ENCODE measurements at regions not wholly inside any gene's neighbourhood (a gene's known extent, or its start where the extent isn't known, plus 50 kb on each side); places are given as distances from the start of the nearest gene placed in this dataset.

- no peak for DNase-seq
Observed at GRCh38 chr5:2222246-2222992, 339.7 kb upstream of the IRX4 start.

- DNase-seq = no peak
Observed at GRCh38 chr5:2221450-2221849, 338.7 kb upstream of the IRX4 start.

GRCh38 chr5:2220741-2221140 lies 338.0 kb upstream of the IRX4 start:
- no peak for DNase-seq

- no peak for DNase-seq
Observed at GRCh38 chr5:2219149-2219776, 336.5 kb upstream of the IRX4 start.

GRCh38 chr5:2217219-2217618 lies 334.5 kb upstream of the IRX4 start:
- DNase-seq = no peak

- DNase-seq = no peak
Observed at GRCh38 chr5:2214910-2215590, 332.3 kb upstream of the IRX4 start.

- no peak for DNase-seq
Observed at GRCh38 chr5:2213121-2213730, 330.5 kb upstream of the IRX4 start.

- DNase-seq = no peak
Observed at GRCh38 chr5:2212481-2212880, 329.8 kb upstream of the IRX4 start.

- no peak for DNase-seq
Observed at GRCh38 chr5:2208239-2208544, 325.5 kb upstream of the IRX4 start.

- DNase-seq = no peak
Observed at GRCh38 chr5:2207416-2208238, 324.9 kb upstream of the IRX4 start.

GRCh38 chr5:2207109-2207399 lies 324.3 kb upstream of the IRX4 start:
- DNase-seq = no peak

GRCh38 chr5:2206293-2207108 lies 323.8 kb upstream of the IRX4 start:
- no peak for DNase-seq

- DNase-seq = no peak
Observed at GRCh38 chr5:2205596-2206226, 323.0 kb upstream of the IRX4 start.

GRCh38 chr5:2205185-2205585 lies 322.5 kb upstream of the IRX4 start:
- no peak for DNase-seq

- no peak for DNase-seq
Observed at GRCh38 chr5:2204366-2205184, 321.9 kb upstream of the IRX4 start.

GRCh38 chr5:2203774-2204173 lies 321.0 kb upstream of the IRX4 start:
- DNase-seq = no peak

GRCh38 chr5:2201832-2202231 lies 319.1 kb upstream of the IRX4 start:
- DNase-seq = no peak

- DNase-seq = no peak
Observed at GRCh38 chr5:2201421-2201820, 318.7 kb upstream of the IRX4 start.

- no peak for DNase-seq
Observed at GRCh38 chr5:2201011-2201410, 318.3 kb upstream of the IRX4 start.

- DNase-seq = no peak
Observed at GRCh38 chr5:2200261-2200950, 317.7 kb upstream of the IRX4 start.
